ACC112 (cell line): ENCODE measurements at regions not wholly inside any gene's neighbourhood (a gene's known extent, or its start where the extent isn't known, plus 50 kb on each side); places are given as distances from the start of the nearest gene placed in this dataset.
A peak's percentile ranks its signal among the peaks of the same experiment; 100 is the strongest.

ENCODE experiments used
- H2AFZ ChIP-seq: fragments of 200-600 bp; sonication (generic); one replicate; pipeline ENCODE4 v1.6.0; 2017; ENCODE audit warnings: antibody characterized with exemption, low read length; ENCODE audit not compliant: unreplicated experiment
- H3K27ac ChIP-seq: fragments of 200-600 bp; sonication (generic); 2 replicates; pipeline ENCODE4 v1.5.1; 2014; ENCODE audit warnings: low read depth, mild to moderate bottlenecking, antibody characterized with exemption, low read length, moderate library complexity
- H3K27me3 ChIP-seq: fragments of 200-600 bp; sonication (generic); 2 replicates; pipeline ENCODE4 v1.6.1; 2014; ENCODE audit warnings: mild to moderate bottlenecking, antibody characterized with exemption, low read length, moderate library complexity, mixed read lengths; ENCODE audit not compliant: insufficient read depth
- H3K36me3 ChIP-seq: fragments of 200-600 bp; sonication (generic); 2 replicates; pipeline ENCODE4 v1.6.1; 2016; ENCODE audit warnings: mild to moderate bottlenecking, antibody characterized with exemption, low read length, moderate library complexity, mixed read lengths; ENCODE audit not compliant: insufficient read depth
- H3K4me1 ChIP-seq: fragments of 200-600 bp; sonication (generic); one replicate; pipeline ENCODE4 v1.6.1; 2016; ENCODE audit warnings: low read length, mixed read lengths; ENCODE audit not compliant: insufficient read depth, unreplicated experiment, control insufficient read depth
- H3K4me3 ChIP-seq: fragments of 200-600 bp; sonication (generic); 2 replicates; pipeline ENCODE4 v1.5.1; 2014; ENCODE audit warnings: mild to moderate bottlenecking, low read depth, low read length
- H3K79me2 ChIP-seq: fragments of 200-600 bp; sonication (generic); one replicate; pipeline ENCODE4 v1.6.0; 2016; ENCODE audit warnings: low read length; ENCODE audit not compliant: control insufficient read depth, unreplicated experiment, insufficient read depth

- Histone ChIP-seq H3K4me1 (no peaks in the 10 kb centered on the region), H3K36me3 (no peaks in the 10 kb centered on the region), H3K27ac (no peak overlapping the region), H2AFZ (no peak overlapping the region), H3K27me3 (no peaks in the 10 kb centered on the region), H3K79me2 (no peaks in the 10 kb centered on the region), H3K4me3 (no peak overlapping the region)
These were observed 1610.0 kb downstream of the BRINP3 start for GRCh38 chr1:188867614-188868013.

DNA sequence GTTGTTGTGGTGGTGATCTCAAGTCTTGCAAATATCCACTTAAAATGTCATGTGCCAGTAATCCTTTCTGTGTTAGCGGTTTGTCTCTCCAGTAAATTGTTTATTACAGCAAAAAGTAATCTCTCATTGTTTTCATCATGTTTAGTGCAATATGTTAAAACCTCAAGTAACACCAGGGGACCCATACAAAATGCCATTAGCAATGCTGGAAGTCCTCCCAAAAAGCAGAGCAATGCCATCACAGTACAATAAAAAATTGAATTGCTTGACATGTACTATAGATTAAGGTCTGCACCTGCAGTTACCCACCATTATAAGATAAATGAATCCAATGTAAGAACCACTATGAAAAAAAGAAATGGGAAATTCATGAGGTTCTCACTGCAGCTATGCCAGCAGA is 1606.5 kb downstream of the BRINP3 start:
- H3K27me3 ChIP-seq: no peaks in the 10 kb centered on the region
- no peaks in the 10 kb centered on the region for H3K79me2 ChIP-seq
- H2AFZ ChIP-seq: no peak overlapping the region
- H3K4me3 ChIP-seq: no peak overlapping the region
- H3K36me3 ChIP-seq: no peaks in the 10 kb centered on the region
- H3K4me1 ChIP-seq: no peaks in the 10 kb centered on the region
- H3K27ac ChIP-seq: no peak overlapping the region

DNA sequence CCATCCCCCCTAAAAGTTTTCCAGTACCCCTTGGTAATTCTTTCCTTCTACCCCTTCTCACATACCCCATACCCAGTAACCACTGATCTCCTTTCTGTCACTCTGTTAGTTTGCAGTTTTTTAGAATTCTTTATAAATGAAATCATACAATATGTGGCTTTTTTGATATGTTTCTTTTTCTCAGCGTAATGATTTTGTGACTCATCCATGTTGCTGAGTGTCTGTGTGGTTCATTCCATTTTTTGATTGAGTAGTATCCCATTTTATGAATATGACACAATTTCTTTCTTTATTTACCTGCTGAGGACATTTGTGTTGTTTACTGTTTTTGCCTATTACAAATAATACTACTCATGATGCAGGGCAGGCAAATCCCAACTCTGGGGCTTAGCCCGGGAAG is 1605.3 kb downstream of the BRINP3 start:
- Histone ChIP-seq H3K27me3 (no peaks in the 10 kb centered on the region), H3K4me3 (no peak overlapping the region), H3K79me2 (no peaks in the 10 kb centered on the region)

GRCh38 chr1:188877668-188878067 is 1600.0 kb downstream of the BRINP3 start:
- no peak overlapping the region for H2AFZ ChIP-seq
- H3K4me1 ChIP-seq: no peaks in the 10 kb centered on the region
- no peaks in the 10 kb centered on the region for H3K36me3 ChIP-seq
- H3K4me3 ChIP-seq: no peak overlapping the region
- no peaks in the 10 kb centered on the region for H3K79me2 ChIP-seq
- no peak overlapping the region for H3K27ac ChIP-seq
- no peaks in the 10 kb centered on the region for H3K27me3 ChIP-seq

More for the DNA sequence above, 1605.3 kb downstream of the BRINP3 start:
- no peaks in the 10 kb centered on the region for H3K4me1 ChIP-seq
- H3K27ac ChIP-seq: no peak overlapping the region
- no peak overlapping the region for H2AFZ ChIP-seq
- no peaks in the 10 kb centered on the region for H3K36me3 ChIP-seq

GRCh38 chr1:188888386-188888785 is 1589.3 kb downstream of the BRINP3 start:
- Histone ChIP-seq H3K4me1 (no peaks in the 10 kb centered on the region), H3K79me2 (no peaks in the 10 kb centered on the region), H3K4me3 (no peak overlapping the region), H3K27ac (no peak overlapping the region), H3K36me3 (no peaks in the 10 kb centered on the region), H3K27me3 (no peaks in the 10 kb centered on the region), H2AFZ (no peak overlapping the region)

DNA sequence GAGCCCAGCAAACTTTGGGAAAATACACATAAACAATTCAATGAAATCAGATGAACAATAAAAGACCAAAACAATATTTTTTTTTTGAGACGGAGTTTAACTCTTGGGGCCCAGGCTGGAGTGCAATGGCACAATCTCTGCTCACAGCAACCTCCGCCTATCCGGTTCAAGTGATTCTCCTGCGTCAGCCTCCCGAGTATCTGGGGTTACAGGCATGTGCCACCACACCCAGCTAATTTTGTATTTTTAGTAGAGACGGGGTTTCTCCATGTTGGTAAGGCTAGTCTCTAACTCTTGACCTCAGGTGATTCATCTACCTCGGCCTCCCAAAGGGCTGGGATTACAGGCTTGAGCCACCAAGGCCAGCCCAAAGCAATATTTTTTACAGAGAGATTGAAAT is 1588.5 kb downstream of the BRINP3 start:
- Histone ChIP-seq H3K4me1 (no peaks in the 10 kb centered on the region), H3K36me3 (no peaks in the 10 kb centered on the region), H3K4me3 (no peak overlapping the region), H3K27me3 (no peaks in the 10 kb centered on the region), H2AFZ (no peak overlapping the region), H3K79me2 (no peaks in the 10 kb centered on the region), H3K27ac (no peak overlapping the region)

- Histone ChIP-seq H2AFZ (no peak overlapping the region), H3K79me2 (no peaks in the 10 kb centered on the region), H3K27me3 (no peaks in the 10 kb centered on the region), H3K36me3 (no peaks in the 10 kb centered on the region), H3K4me1 (no peaks in the 10 kb centered on the region), H3K4me3 (no peak overlapping the region), H3K27ac (no peak overlapping the region)
These were observed 1585.7 kb downstream of the BRINP3 start for GRCh38 chr1:188891958-188892357.

GRCh38 chr1:188895611-188896010 is 1582.1 kb downstream of the BRINP3 start:
- Histone ChIP-seq H3K36me3 (no peaks in the 10 kb centered on the region), H3K27me3 (no peaks in the 10 kb centered on the region), H3K4me1 (no peaks in the 10 kb centered on the region)

DNA sequence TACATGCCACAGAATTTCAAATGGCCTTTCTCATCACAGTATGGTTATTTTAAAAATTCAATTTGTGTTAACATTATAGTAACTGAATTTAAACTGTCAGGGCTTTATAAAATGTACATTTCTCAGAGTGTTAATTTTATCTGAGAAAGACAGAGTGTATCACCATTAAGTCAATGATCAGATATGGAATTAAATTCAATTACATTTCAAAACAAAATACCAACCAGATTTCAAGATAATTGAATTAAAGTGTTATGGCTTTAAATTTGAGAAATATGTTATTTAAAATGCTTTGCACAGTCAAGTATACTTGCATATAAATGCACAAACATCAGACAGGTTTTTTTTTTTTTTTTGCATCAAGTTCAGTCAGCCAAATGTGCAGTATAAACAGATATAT is 1574.4 kb downstream of the BRINP3 start:
- no peak overlapping the region for H3K27ac ChIP-seq
- no peak overlapping the region for H3K4me3 ChIP-seq
- no peaks in the 10 kb centered on the region for H3K36me3 ChIP-seq
- H3K79me2 ChIP-seq: no peaks in the 10 kb centered on the region
- no peak overlapping the region for H2AFZ ChIP-seq
- H3K4me1 ChIP-seq: no peaks in the 10 kb centered on the region
- no peaks in the 10 kb centered on the region for H3K27me3 ChIP-seq

More at GRCh38 chr1:188895611-188896010, 1582.1 kb downstream of the BRINP3 start:
- Histone ChIP-seq H3K27ac (no peak overlapping the region), H2AFZ (peak overlapping the region; percentile 11), H3K4me3 (no peak overlapping the region), H3K79me2 (no peaks in the 10 kb centered on the region)

DNA sequence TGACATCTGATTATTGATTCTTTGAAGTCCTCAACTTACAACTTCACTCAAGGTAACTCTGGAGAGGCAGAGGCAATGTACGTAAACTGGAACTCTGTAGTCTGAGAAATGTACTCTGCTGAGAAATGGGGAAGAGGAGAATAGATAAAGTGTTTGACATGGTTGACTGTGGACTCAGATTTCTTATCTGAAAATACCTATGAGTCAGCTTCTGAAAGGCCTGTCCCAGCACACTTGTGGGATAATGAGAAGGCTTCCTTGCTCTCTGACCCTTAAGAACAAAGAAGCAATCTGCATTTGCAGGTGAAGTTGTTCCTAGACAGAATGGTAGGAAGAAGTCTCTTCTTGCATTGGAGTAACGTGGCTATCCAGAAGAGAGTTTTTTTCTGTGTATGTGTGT is 1573.5 kb downstream of the BRINP3 start:
- H3K79me2 ChIP-seq: no peaks in the 10 kb centered on the region
- H3K4me3 ChIP-seq: no peak overlapping the region
- H3K4me1 ChIP-seq: no peaks in the 10 kb centered on the region
- no peak overlapping the region for H2AFZ ChIP-seq
- no peaks in the 10 kb centered on the region for H3K36me3 ChIP-seq
- no peaks in the 10 kb centered on the region for H3K27me3 ChIP-seq
- H3K27ac ChIP-seq: no peak overlapping the region

GRCh38 chr1:188906921-188907641 is 1570.6 kb downstream of the BRINP3 start:
- H3K27me3 ChIP-seq: no peaks in the 10 kb centered on the region
- H2AFZ ChIP-seq: no peak overlapping the region
- no peak overlapping the region for H3K4me3 ChIP-seq
- H3K36me3 ChIP-seq: no peaks in the 10 kb centered on the region
- H3K79me2 ChIP-seq: no peaks in the 10 kb centered on the region
- no peaks in the 10 kb centered on the region for H3K4me1 ChIP-seq
- no peak overlapping the region for H3K27ac ChIP-seq
